A549 (cell line): ENCODE measurements at regions not wholly inside any gene's neighbourhood (a gene's known extent, or its start where the extent isn't known, plus 50 kb on each side); places are given as distances from the start of the nearest gene placed in this dataset.
A peak's percentile ranks its signal among the peaks of the same experiment; 100 is the strongest.

Source experiments
- ATAC-seq, 2 experiments: fragments of 200-7000 bp in 1 of 2; fragments of >200 bp in 1 of 2; cut with Nextera tagmentation in 1 of 2; cut with Tn5 transposase in 1 of 2; 3 replicates each; pipeline versions ENCODE4 v1.8.0 to v1.9.1; 2018 to 2020; ENCODE audit warnings: mild to moderate bottlenecking in 1 of 2, moderate library complexity in 1 of 2
- CTCF ChIA-PET: fragments of 300-600 bp; sonication (Branson Sonifier 250); formaldehyde crosslinking; extraction: SDS; loops from one replicate; lab custom pipeline; 2021; ENCODE audit warnings: antibody characterized with exemption, inconsistent platforms; lab: Yijun Ruan, JAX
- POLR2A ChIA-PET: fragments of 350-600 bp; formaldehyde crosslinking; extraction: SDS; loops from one replicate; lab custom pipeline; 2021; ENCODE audit warnings: antibody characterized with exemption, inconsistent platforms; lab: Yijun Ruan, JAX
- DNase-seq, 2 experiments: peaks; one replicate each; pipeline versions ENCODE4 v3.0.0 to v3.0.0-alpha.2; 2011 to 2016; ENCODE audit warnings: low read depth in 1 of 2, low spot score in 1 of 2
- FAIRE-seq: peaks from 2 replicates; lab custom pipeline; 2011; peaks lifted over from hg19 to GRCh38; lab: Jason Lieb, UNC
- H3K27ac ChIP-seq, 2 experiments: fragments of >200 bp; sonication (Bioruptor Twin); formaldehyde crosslinking; 3 replicates each; pipeline ENCODE4 v1.5.1; 2016 to 2017
- H3K4me1 ChIP-seq: fragments of >200 bp; sonication (Bioruptor Twin); formaldehyde crosslinking; 3 replicates; pipeline ENCODE4 v1.6.1; 2016
- H3K4me2 ChIP-seq: fragments of >200 bp; sonication (Bioruptor Twin); formaldehyde crosslinking; 3 replicates; pipeline ENCODE4 v1.6.1; 2016
- H3K4me3 ChIP-seq: fragments of >200 bp; sonication (Bioruptor Twin); formaldehyde crosslinking; 3 replicates; pipeline ENCODE4 v1.5.1; 2016
- H3K9me3 ChIP-seq: fragments of >200 bp; sonication (Bioruptor Twin); formaldehyde crosslinking; 3 replicates; pipeline ENCODE4 v1.6.1; 2016
- ATOH8 ChIP-seq: fragments of 250-450 bp; sonication (Bioruptor Pico); IDR thresholded peaks from 2 replicates; pipeline ENCODE4 v1.5.0; 2020; ENCODE audit warnings: low read depth, mild to moderate bottlenecking, moderate library complexity
- CBX8 ChIP-seq: fragments of 200-600 bp; sonication (generic); IDR thresholded peaks from 2 replicates; pipeline ENCODE4 v1.6.1; 2016
- CHD2 ChIP-seq: fragments of 150-350 bp; IDR thresholded peaks from 2 replicates; pipeline ENCODE4 v1.6.1; 2014; ENCODE audit warnings: low read length; ENCODE audit not compliant: partially characterized antibody
- CHD4 ChIP-seq: fragments of 200-600 bp; sonication (generic); IDR thresholded peaks from 2 replicates; pipeline ENCODE4 v1.6.1; 2016; ENCODE audit warnings: antibody characterized with exemption, mild to moderate bottlenecking, borderline replicate concordance
- E2F6 ChIP-seq: IDR thresholded peaks from 2 replicates; pipeline ENCODE4 v1.6.1; 2012; ENCODE audit warnings: low read depth, borderline replicate concordance
- ELK1 ChIP-seq: fragments of 150-350 bp; IDR thresholded peaks from 2 replicates; pipeline ENCODE4 v1.6.1; 2014; ENCODE audit warnings: low read depth, mild to moderate bottlenecking, low read length
- EP300 ChIP-seq, 2 experiments: fragments of >200 bp; sonication (Bioruptor Twin); formaldehyde crosslinking; IDR thresholded peaks; 2 replicates in 1 of 2; 3 replicates in 1 of 2; pipeline ENCODE4 v1.6.1; 2016 to 2017
- FOSB ChIP-seq: fragments of 250-450 bp; sonication (Bioruptor Pico); IDR thresholded peaks from 2 replicates; pipeline ENCODE4 v1.5.0; 2020; ENCODE audit warnings: mild to moderate bottlenecking, moderate library complexity
- FOSL2 ChIP-seq, 2 experiments: fragments of 450-650 bp in 1 of 2; fragments of >200 bp in 1 of 2; sonication (Bioruptor Twin) in 1 of 2; formaldehyde crosslinking; IDR thresholded peaks; 2 replicates each; pipeline versions ENCODE4 v1.5.0 to v1.6.1; 2016 to 2020; ENCODE audit warnings: mild to moderate bottlenecking in 1 of 2, moderate library complexity in 1 of 2
- MAZ ChIP-seq: fragments of 150-350 bp; IDR thresholded peaks from 2 replicates; pipeline ENCODE4 v1.6.1; 2014; ENCODE audit warnings: antibody characterized with exemption, low read depth, low read length, borderline replicate concordance
- NPAS2 ChIP-seq: fragments of 250-450 bp; sonication (Bioruptor Pico); IDR thresholded peaks from 2 replicates; pipeline ENCODE4 v1.8.0; 2022; ENCODE audit warnings: mild to moderate bottlenecking, moderate library complexity, borderline replicate concordance
- PHF8 ChIP-seq: fragments of 200-600 bp; sonication (generic); IDR thresholded peaks from 2 replicates; pipeline ENCODE4 v1.6.1; 2016; ENCODE audit warnings: low read depth, mild to moderate bottlenecking, antibody characterized with exemption, moderate library complexity, borderline replicate concordance
- POLR2A ChIP-seq: IDR thresholded peaks from 2 replicates; pipeline ENCODE4 v1.6.1; 2012; ENCODE audit warnings: mild to moderate bottlenecking, low read length
- RAD21 ChIP-seq, 2 experiments: fragments of >200 bp in 1 of 2; sonication (Bioruptor Twin) in 1 of 2; formaldehyde crosslinking in 1 of 2; IDR thresholded peaks in 1 of 2; conservative IDR thresholded peaks in 1 of 2; 2 replicates in 1 of 2; 3 replicates in 1 of 2; pipeline ENCODE4 v1.6.1; 2012 to 2018; ENCODE audit warnings: inconsistent platforms in 1 of 2
- RARB ChIP-seq: fragments of 250-450 bp; sonication (Bioruptor Pico); IDR thresholded peaks from 2 replicates; pipeline ENCODE4 v1.8.0; 2021; ENCODE audit warnings: mild to moderate bottlenecking, moderate library complexity
- ZSCAN20 ChIP-seq: fragments of 250-450 bp; sonication (Bioruptor Pico); IDR thresholded peaks from 2 replicates; pipeline ENCODE4 v1.8.0; 2022; ENCODE audit warnings: mild to moderate bottlenecking, moderate library complexity
- WGBS: methylation state at CpG from one replicate; pipeline ENCODE4 v1.1.6; 2017; ENCODE audit errors: missing lambda C conversion rate; 5-methylcytosine and 5-hydroxymethylcytosine counted together
- TF ChIP-seq, protein P1 (sequence below): fragments of >200 bp; sonication (Bioruptor Twin); formaldehyde crosslinking; IDR thresholded peaks from 2 replicates; pipeline ENCODE4 v1.6.1; 2016
- TF ChIP-seq, protein P2 (sequence below): fragments of 250-450 bp; sonication (Bioruptor Pico); IDR thresholded peaks from 2 replicates; pipeline ENCODE4 v1.5.0; 2021; ENCODE audit warnings: mild to moderate bottlenecking, moderate library complexity, borderline replicate concordance
- TF ChIP-seq, protein P3 (sequence below): fragments of 450-650 bp; IDR thresholded peaks from 2 replicates; pipeline ENCODE4 v1.6.1; 2014; ENCODE audit warnings: antibody characterized with exemption
- TF ChIP-seq, protein P4 (sequence below): fragments of >200 bp; sonication (Bioruptor Twin); formaldehyde crosslinking; IDR thresholded peaks from 3 replicates; pipeline ENCODE4 v1.5.1; 2016

GRCh38 chr5:167798448-167798847, 493.0 kb upstream of the WWC1 start (continued):
- TF ChIP-seq ZSCAN20 (no peak), FOSB (CRISPR knock-in tag) (no peak), RARB (CRISPR knock-in tag) (no peak)
- TF ChIP-seq, protein P1, sequence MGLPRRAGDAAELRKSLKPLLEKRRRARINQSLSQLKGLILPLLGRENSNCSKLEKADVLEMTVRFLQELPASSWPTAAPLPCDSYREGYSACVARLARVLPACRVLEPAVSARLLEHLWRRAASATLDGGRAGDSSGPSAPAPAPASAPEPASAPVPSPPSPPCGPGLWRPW, result no peak

GRCh38 chr5:167800427-167800826, 491.0 kb upstream of the WWC1 start:
- Histone ChIP-seq H3K27ac (no peak overlapping the region), H3K9me3 (no peaks in the 10 kb centered on the region), H3K4me2 (no peak overlapping the region), H3K4me1 (no peaks in the 10 kb centered on the region), H3K4me3 (no peak overlapping the region)
- DNase-seq, result no peak
- no peak for FAIRE-seq
- WGBS, result 48% methylated on average over 4 of the region's 4 CpGs
- no peak for ATAC-seq
- CTCF ChIA-PET, result no interaction called here
- TF ChIP-seq ELK1 (no peak), NPAS2 (no peak), MAZ (no peak), ATOH8 (CRISPR knock-in tag) (no peak), CHD2 (no peak), POLR2A (no peak)
- TF ChIP-seq, protein P2, sequence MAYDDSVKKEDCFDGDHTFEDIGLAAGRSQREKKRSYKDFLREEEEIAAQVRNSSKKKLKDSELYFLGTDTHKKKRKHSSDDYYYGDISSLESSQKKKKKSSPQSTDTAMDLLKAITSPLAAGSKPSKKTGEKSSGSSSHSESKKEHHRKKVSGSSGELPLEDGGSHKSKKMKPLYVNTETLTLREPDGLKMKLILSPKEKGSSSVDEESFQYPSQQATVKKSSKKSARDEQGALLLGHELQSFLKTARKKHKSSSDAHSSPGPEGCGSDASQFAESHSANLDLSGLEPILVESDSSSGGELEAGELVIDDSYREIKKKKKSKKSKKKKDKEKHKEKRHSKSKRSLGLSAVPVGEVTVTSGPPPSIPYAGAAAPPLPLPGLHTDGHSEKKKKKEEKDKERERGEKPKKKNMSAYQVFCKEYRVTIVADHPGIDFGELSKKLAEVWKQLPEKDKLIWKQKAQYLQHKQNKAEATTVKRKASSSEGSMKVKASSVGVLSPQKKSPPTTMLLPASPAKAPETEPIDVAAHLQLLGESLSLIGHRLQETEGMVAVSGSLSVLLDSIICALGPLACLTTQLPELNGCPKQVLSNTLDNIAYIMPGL (CRISPR knock-in tag), result no peak
- POLR2A ChIA-PET, result no interaction called here

- CTCF ChIA-PET, result no interaction called here
- no peak for ATAC-seq
- Histone ChIP-seq H3K4me3 (no peak overlapping the region), H3K4me2 (no peak overlapping the region), H3K9me3 (no peaks in the 10 kb centered on the region), H3K27ac (no peak overlapping the region), H3K4me1 (no peaks in the 10 kb centered on the region)
- no peak for FAIRE-seq
- no peak for DNase-seq
- no peak for TF ChIP-seq POLR2A
- TF ChIP-seq, protein P3, sequence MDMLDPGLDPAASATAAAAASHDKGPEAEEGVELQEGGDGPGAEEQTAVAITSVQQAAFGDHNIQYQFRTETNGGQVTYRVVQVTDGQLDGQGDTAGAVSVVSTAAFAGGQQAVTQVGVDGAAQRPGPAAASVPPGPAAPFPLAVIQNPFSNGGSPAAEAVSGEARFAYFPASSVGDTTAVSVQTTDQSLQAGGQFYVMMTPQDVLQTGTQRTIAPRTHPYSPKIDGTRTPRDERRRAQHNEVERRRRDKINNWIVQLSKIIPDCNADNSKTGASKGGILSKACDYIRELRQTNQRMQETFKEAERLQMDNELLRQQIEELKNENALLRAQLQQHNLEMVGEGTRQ, result no peak
- WGBS, result 55% methylated on average over 4 of the region's 4 CpGs
- POLR2A ChIA-PET, result no interaction called here
Observed at GRCh38 chr5:167801999-167802398, 489.4 kb upstream of the WWC1 start.

DNA sequence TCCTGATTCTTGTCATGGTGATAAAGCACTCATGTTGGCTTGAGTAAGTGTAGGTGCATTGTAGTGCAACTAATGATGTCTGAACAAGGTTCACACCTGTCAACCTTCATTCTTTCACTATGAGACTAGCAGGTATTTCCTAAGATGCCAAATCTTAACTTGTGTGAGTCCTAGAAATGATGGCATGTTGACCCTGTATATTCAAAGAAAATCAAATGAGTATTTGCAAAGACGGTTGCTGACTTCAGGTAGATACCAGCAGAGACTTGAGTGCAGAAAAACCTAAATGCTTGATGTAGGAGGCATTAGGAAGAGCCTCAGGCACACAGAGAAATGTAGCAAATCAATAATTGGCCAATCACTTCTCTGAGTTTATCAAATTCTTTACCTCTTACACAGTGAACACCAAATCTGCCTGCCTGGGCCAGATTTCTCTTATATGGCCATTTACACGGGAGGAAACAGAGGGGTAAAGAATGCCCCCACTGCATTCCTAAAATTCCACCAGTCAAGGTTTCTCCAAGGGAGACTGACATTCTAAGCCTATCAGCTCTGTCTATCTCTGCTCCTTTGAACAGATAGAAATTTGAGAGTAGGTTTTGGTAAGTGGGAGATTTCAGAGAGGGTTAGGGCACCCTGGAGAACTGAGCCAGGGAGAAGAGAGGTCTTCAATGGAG, 488.6 kb upstream of the WWC1 start:
- Histone ChIP-seq H3K9me3 (no peaks in the 10 kb centered on the region), H3K4me2 (no peak overlapping the region), H3K4me1 (no peaks in the 10 kb centered on the region), H3K27ac (no peak overlapping the region), H3K4me3 (no peak overlapping the region)
- ChIA-PET POLR2A (no interaction called here), CTCF (interaction anchor here (0.6 kb wide), 1 partner anchor 129 kb away, joined by 3 read pairs; no protein-coding TSS in a partner anchor)
- no peak for DNase-seq
- no peak for TF ChIP-seq RAD21 (conservative IDR thresholded peaks at IDR 0.05 in 1 of 2, IDR thresholded peaks at IDR 0.05 in 1 of 2)
- TF ChIP-seq FOSL2 (IDR thresholded peaks at IDR 0.05), result no peak
- TF ChIP-seq FOSL2 (CRISPR knock-in tag; IDR thresholded peaks at IDR 0.05), result no peak
- no peak for TF ChIP-seq NPAS2
- no peak for TF ChIP-seq CBX8
- TF ChIP-seq, protein P4, sequence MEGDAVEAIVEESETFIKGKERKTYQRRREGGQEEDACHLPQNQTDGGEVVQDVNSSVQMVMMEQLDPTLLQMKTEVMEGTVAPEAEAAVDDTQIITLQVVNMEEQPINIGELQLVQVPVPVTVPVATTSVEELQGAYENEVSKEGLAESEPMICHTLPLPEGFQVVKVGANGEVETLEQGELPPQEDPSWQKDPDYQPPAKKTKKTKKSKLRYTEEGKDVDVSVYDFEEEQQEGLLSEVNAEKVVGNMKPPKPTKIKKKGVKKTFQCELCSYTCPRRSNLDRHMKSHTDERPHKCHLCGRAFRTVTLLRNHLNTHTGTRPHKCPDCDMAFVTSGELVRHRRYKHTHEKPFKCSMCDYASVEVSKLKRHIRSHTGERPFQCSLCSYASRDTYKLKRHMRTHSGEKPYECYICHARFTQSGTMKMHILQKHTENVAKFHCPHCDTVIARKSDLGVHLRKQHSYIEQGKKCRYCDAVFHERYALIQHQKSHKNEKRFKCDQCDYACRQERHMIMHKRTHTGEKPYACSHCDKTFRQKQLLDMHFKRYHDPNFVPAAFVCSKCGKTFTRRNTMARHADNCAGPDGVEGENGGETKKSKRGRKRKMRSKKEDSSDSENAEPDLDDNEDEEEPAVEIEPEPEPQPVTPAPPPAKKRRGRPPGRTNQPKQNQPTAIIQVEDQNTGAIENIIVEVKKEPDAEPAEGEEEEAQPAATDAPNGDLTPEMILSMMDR, result no peak
- no peak for TF ChIP-seq E2F6
- TF ChIP-seq, protein P3, result no peak
- TF ChIP-seq PHF8, result no peak
- no peak for TF ChIP-seq EP300 (IDR thresholded peaks at IDR 0.05)
- TF ChIP-seq CHD4, result no peak
- TF ChIP-seq FOSB (CRISPR knock-in tag), result no peak
- WGBS, result 19% methylated on average over 2 of the region's 2 CpGs
- peak; percentile 61 for FAIRE-seq
- no peak for ATAC-seq
